Keratinocyte (primary cell): ENCODE measurements at regions not wholly inside any gene's neighbourhood (a gene's known extent, or its start where the extent isn't known, plus 50 kb on each side); places are given as distances from the start of the nearest gene placed in this dataset.

Experiments used
- DNase-seq: peaks from one replicate; pipeline ENCODE4 v3.0.0-alpha.2; 2011; ENCODE audit warnings: low read depth, missing footprints, low spot score
- FAIRE-seq: peaks from 2 replicates; lab custom pipeline; 2011; peaks lifted over from hg19 to GRCh38; lab: Jason Lieb, UNC
- H2AFZ ChIP-seq: 2 replicates; pipeline ENCODE4 v1.6.0; 2012; ENCODE audit warnings: low read length, control low read depth, inconsistent platforms; ENCODE audit not compliant: control insufficient read depth
- H3K27ac ChIP-seq: 2 replicates; pipeline ENCODE4 v1.5.1; 2011; ENCODE audit warnings: low read length; ENCODE audit not compliant: control insufficient read depth, insufficient read depth
- H3K27me3 ChIP-seq: 3 replicates; pipeline ENCODE4 v1.6.0; 2011; ENCODE audit warnings: low read length; ENCODE audit not compliant: control insufficient read depth, insufficient read depth; ENCODE audit errors: extremely low read depth
- H3K36me3 ChIP-seq, 2 experiments: 2 replicates in 1 of 2; 3 replicates in 1 of 2; pipeline ENCODE4 v1.5.1; 2011; ENCODE audit warnings: low read length in 2 of 2, mild to moderate bottlenecking in 1 of 2; ENCODE audit not compliant: control insufficient read depth in 2 of 2, insufficient read depth in 2 of 2; ENCODE audit errors: extremely low read depth in 1 of 2
- H3K4me1 ChIP-seq: 3 replicates; pipeline ENCODE4 v1.5.1; 2011; ENCODE audit warnings: low read length; ENCODE audit not compliant: control insufficient read depth, insufficient read depth; ENCODE audit errors: extremely low read depth
- H3K4me2 ChIP-seq: 3 replicates; pipeline ENCODE4 v1.6.0; 2011; ENCODE audit warnings: low read depth, low read length; ENCODE audit not compliant: control insufficient read depth, insufficient read depth; ENCODE audit errors: extremely low read depth
- H3K4me3 ChIP-seq, 3 experiments: fragments of 200-600 bp in 1 of 3; sonication (generic) in 1 of 3; 2 replicates in 2 of 3; 3 replicates in 1 of 3; pipeline ENCODE4 v1.5.1; 2011 to 2016; ENCODE audit warnings: low read length in 3 of 3, mild to moderate bottlenecking in 3 of 3, control low read depth in 2 of 3, inconsistent platforms in 1 of 3, low read depth in 1 of 3, mixed read lengths in 1 of 3, mixed run types in 1 of 3, moderate library complexity in 1 of 3; ENCODE audit not compliant: control insufficient read depth in 2 of 3, insufficient read depth in 2 of 3; ENCODE audit errors: extremely low read depth in 1 of 3
- H3K79me2 ChIP-seq: 2 replicates; pipeline ENCODE4 v1.6.0; 2012; ENCODE audit warnings: low read length; ENCODE audit not compliant: control insufficient read depth, insufficient read depth
- H3K9ac ChIP-seq: 3 replicates; pipeline ENCODE4 v1.6.0; 2011; ENCODE audit warnings: low read length; ENCODE audit not compliant: control insufficient read depth, insufficient read depth; ENCODE audit errors: extremely low read depth
- H3K9me1 ChIP-seq: 3 replicates; pipeline ENCODE4 v1.6.0; 2011; ENCODE audit warnings: low read length; ENCODE audit not compliant: control insufficient read depth, insufficient read depth; ENCODE audit errors: extremely low read depth
- H3K9me3 ChIP-seq: 2 replicates; pipeline ENCODE4 v1.5.1; 2012; ENCODE audit warnings: low read depth, low read length; ENCODE audit not compliant: control insufficient read depth
- H4K20me1 ChIP-seq: 3 replicates; pipeline ENCODE4 v1.6.0; 2011; ENCODE audit warnings: low read length; ENCODE audit not compliant: control insufficient read depth, insufficient read depth; ENCODE audit errors: extremely low read depth
- EZH2 ChIP-seq: IDR thresholded peaks from one replicate; pipeline ENCODE4 v1.6.1; 2012; ENCODE audit warnings: inconsistent platforms, mild to moderate bottlenecking, low read length, moderate library complexity
- dilution Hi-C: fragments of 300-500 bp; cut with MboI; formaldehyde crosslinking; loops from one replicate; pipeline ENCODE4 v1.7.0; 2020; ENCODE audit warnings: low sequenced_read_pairs; ENCODE audit not compliant: extremely low pct_ligation_motif_present
- TF ChIP-seq, protein P1 (sequence below), 3 experiments: IDR thresholded peaks in 1 of 3; conservative IDR thresholded peaks in 1 of 3; optimal IDR thresholded peaks in 1 of 3; 2 replicates in 2 of 3; 3 replicates in 1 of 3; pipeline versions ENCODE3 to v1.5.1; 2011; ENCODE audit warnings: low read length in 3 of 3, mild to moderate bottlenecking in 3 of 3, moderate library complexity in 2 of 3, control low read depth in 1 of 3, inconsistent platforms in 1 of 3; ENCODE audit not compliant: insufficient read depth in 2 of 3; ENCODE audit errors: extremely low read depth in 1 of 3

DNA sequence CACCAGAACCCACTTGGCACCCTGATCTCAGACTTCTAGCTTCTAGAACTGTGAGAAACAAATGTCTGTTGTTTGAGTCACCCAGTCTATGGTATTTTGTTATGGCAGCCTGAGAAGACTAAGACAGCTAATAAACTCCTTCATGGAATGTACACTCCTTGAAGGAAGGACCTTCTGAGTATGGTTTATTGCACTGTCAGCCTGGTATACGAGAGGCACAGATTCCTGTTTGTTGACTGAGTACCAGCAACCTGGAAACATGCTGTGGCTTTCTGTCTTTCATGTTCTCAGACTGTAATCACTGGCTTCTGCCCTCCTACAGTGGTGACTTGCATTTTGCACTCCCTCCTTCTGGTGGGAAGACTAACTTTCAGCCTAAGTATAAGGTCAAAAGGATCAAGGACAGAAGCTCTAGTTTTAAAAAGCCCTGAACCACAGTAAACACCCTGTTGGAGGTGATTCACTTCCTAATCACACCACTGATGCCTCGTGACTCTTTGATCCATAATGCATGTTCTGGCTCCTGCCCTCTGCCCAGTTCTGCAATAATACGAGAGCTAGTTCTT, 319.0 kb upstream of the NPSR1 start:
- H3K4me3 ChIP-seq: peak overlapping the region in 1 of 3 experiments; percentile 4
- H3K79me2 ChIP-seq: no peaks in the 10 kb centered on the region
- TF ChIP-seq EZH2: no peak
- H3K9ac ChIP-seq: peak overlapping the region; percentile 22
- peak overlapping the region; percentile 79 for H3K27ac ChIP-seq
- H3K36me3 ChIP-seq: no peaks in the 10 kb centered on the region
- FAIRE-seq (peak; percentile 96), DNase-seq (peak; percentile 36)
- H3K27me3 ChIP-seq: no peaks in the 10 kb centered on the region
- H3K4me2 ChIP-seq: peak overlapping the region; percentile 27
- H2AFZ ChIP-seq: peak overlapping the region; percentile 64
- H4K20me1 ChIP-seq: no peaks in the 10 kb centered on the region
- peaks cover 30% of the 10 kb centered on the region for H3K4me1 ChIP-seq
- H3K9me3 ChIP-seq: no peaks in the 10 kb centered on the region
- no peaks in the 10 kb centered on the region for H3K9me1 ChIP-seq
- dilution Hi-C loops: no loop called here

GRCh38 chr7:34341326-34341725, 316.7 kb upstream of the NPSR1 start:
- peak; percentile 84 for FAIRE-seq
- H3K9me3 ChIP-seq: no peaks in the 10 kb centered on the region
- H3K79me2 ChIP-seq: no peaks in the 10 kb centered on the region
- peak overlapping the region; percentile 83 for H2AFZ ChIP-seq
- H4K20me1 ChIP-seq: no peaks in the 10 kb centered on the region
- H3K36me3 ChIP-seq: no peaks in the 10 kb centered on the region
- no peaks in the 10 kb centered on the region for H3K27me3 ChIP-seq
- H3K27ac ChIP-seq: peak overlapping the region; percentile 61
- no peak overlapping the region for H3K9ac ChIP-seq
- no peak overlapping the region for H3K4me3 ChIP-seq
- dilution Hi-C loops: no loop called here
- DNase-seq: no peak
- no peak for TF ChIP-seq EZH2
- TF ChIP-seq, protein P1, sequence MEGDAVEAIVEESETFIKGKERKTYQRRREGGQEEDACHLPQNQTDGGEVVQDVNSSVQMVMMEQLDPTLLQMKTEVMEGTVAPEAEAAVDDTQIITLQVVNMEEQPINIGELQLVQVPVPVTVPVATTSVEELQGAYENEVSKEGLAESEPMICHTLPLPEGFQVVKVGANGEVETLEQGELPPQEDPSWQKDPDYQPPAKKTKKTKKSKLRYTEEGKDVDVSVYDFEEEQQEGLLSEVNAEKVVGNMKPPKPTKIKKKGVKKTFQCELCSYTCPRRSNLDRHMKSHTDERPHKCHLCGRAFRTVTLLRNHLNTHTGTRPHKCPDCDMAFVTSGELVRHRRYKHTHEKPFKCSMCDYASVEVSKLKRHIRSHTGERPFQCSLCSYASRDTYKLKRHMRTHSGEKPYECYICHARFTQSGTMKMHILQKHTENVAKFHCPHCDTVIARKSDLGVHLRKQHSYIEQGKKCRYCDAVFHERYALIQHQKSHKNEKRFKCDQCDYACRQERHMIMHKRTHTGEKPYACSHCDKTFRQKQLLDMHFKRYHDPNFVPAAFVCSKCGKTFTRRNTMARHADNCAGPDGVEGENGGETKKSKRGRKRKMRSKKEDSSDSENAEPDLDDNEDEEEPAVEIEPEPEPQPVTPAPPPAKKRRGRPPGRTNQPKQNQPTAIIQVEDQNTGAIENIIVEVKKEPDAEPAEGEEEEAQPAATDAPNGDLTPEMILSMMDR (optimal IDR thresholded peaks at IDR 0.05 in 1 of 3, IDR thresholded peaks at IDR 0.05 in 1 of 3, conservative IDR thresholded peaks at IDR 0.05 in 1 of 3; ENCODE audit: extremely low read depth in 1 of 3, insufficient read depth in 2 of 3, low read length in 3 of 3): no peak
- no peaks in the 10 kb centered on the region for H3K9me1 ChIP-seq
- peak overlapping the region; percentile 65 for H3K4me2 ChIP-seq
- H3K4me1 ChIP-seq: peaks cover 30% of the 10 kb centered on the region

GRCh38 chr7:34342387-34342786, 315.6 kb upstream of the NPSR1 start:
- H3K9me3 ChIP-seq: no peaks in the 10 kb centered on the region
- no peaks in the 10 kb centered on the region for H3K27me3 ChIP-seq
- H3K36me3 ChIP-seq: no peaks in the 10 kb centered on the region
- FAIRE-seq (no peak), DNase-seq (no peak)
- TF ChIP-seq EZH2: no peak
- TF ChIP-seq, protein P1 (optimal IDR thresholded peaks at IDR 0.05 in 1 of 3, IDR thresholded peaks at IDR 0.05 in 1 of 3, conservative IDR thresholded peaks at IDR 0.05 in 1 of 3; ENCODE audit: extremely low read depth in 1 of 3, insufficient read depth in 2 of 3, low read length in 3 of 3): no peak
- no peak overlapping the region for H3K4me2 ChIP-seq
- peaks cover 30% of the 10 kb centered on the region for H3K4me1 ChIP-seq
- dilution Hi-C loops: no loop called here
- H3K9ac ChIP-seq: no peak overlapping the region
- no peaks in the 10 kb centered on the region for H4K20me1 ChIP-seq
- H3K9me1 ChIP-seq: no peaks in the 10 kb centered on the region
- H3K4me3 ChIP-seq: no peak overlapping the region
- H3K27ac ChIP-seq: no peak overlapping the region
- H3K79me2 ChIP-seq: no peaks in the 10 kb centered on the region
- no peak overlapping the region for H2AFZ ChIP-seq
